ENCODE measurements at regions not wholly inside any gene's neighbourhood (a gene's known extent, or its start where the extent isn't known, plus 50 kb on each side); places are given as distances from the start of the nearest gene placed in this dataset.
"Not testable (repeated sequence)": the region's sequence is repeated elsewhere in the genome, so short reads cannot be mapped to it uniquely, and the experiment has no call there.

GRCh38 chr12:80045594-80045993, 53.7 kb upstream of the OTOGL start:
- no peak for DNase-seq (ENCODE audit: low spot score)

- peak; percentile 87 for DNase-seq (ENCODE audit: low spot score)
These were observed 54.7 kb upstream of the OTOGL start for GRCh38 chr12:80044694-80045046.

GRCh38 chr12:80041692-80042091, 57.6 kb upstream of the OTOGL start:
- peak; percentile 9 for DNase-seq (ENCODE audit: low spot score)

GRCh38 chr12:80041071-80041470, 58.3 kb upstream of the OTOGL start:
- no peak for DNase-seq (ENCODE audit: low spot score)

- DNase-seq (ENCODE audit: low spot score): peak; percentile 27
These were observed 59.1 kb upstream of the OTOGL start for GRCh38 chr12:80040075-80040738.

GRCh38 chr12:80038062-80038560, 61.2 kb upstream of the OTOGL start:
- DNase-seq (ENCODE audit: low spot score): no peak

GRCh38 chr12:80033448-80033847, 65.9 kb upstream of the OTOGL start:
- DNase-seq (ENCODE audit: low spot score): peak; percentile 45

- DNase-seq (ENCODE audit: low spot score): no peak
These were observed 66.4 kb upstream of the OTOGL start for GRCh38 chr12:80032946-80033345.

GRCh38 chr12:80031229-80031628, 68.1 kb upstream of the OTOGL start:
- DNase-seq (ENCODE audit: low spot score): no peak

GRCh38 chr12:80025638-80026037, 73.7 kb upstream of the OTOGL start:
- no peak for DNase-seq (ENCODE audit: low spot score)

- no peak for DNase-seq (ENCODE audit: low spot score)
These were observed 79.6 kb upstream of the OTOGL start for GRCh38 chr12:80019691-80020090.

GRCh38 chr12:80018119-80018518, 81.2 kb upstream of the OTOGL start:
- DNase-seq (ENCODE audit: low spot score): no peak

- DNase-seq (ENCODE audit: low spot score): no peak
These were observed 82.0 kb upstream of the OTOGL start for GRCh38 chr12:80017261-80017870.

- DNase-seq (ENCODE audit: low spot score): no peak
These were observed 81.8 kb upstream of the PPP1R12A start for GRCh38 chr12:80016684-80017083.

- no peak for DNase-seq (ENCODE audit: low spot score)
These were observed 80.8 kb upstream of the PPP1R12A start for GRCh38 chr12:80015660-80016059.

GRCh38 chr12:80003744-80004143, 68.8 kb upstream of the PPP1R12A start:
- DNase-seq (ENCODE audit: low spot score): not testable (repeated sequence)

- no peak for DNase-seq (ENCODE audit: low spot score)
These were observed 66.7 kb upstream of the PPP1R12A start for GRCh38 chr12:80001562-80001961.

- DNase-seq (ENCODE audit: low spot score): no peak
These were observed 65.9 kb upstream of the PPP1R12A start for GRCh38 chr12:80000831-80001230.

- DNase-seq (ENCODE audit: low spot score): no peak
These were observed 63.7 kb upstream of the PPP1R12A start for GRCh38 chr12:79998554-79998953.

GRCh38 chr12:79997096-79997791, 62.3 kb upstream of the PPP1R12A start:
- no peak for DNase-seq (ENCODE audit: low spot score)

GRCh38 chr12:79995385-79996084, 60.6 kb upstream of the PPP1R12A start:
- DNase-seq (ENCODE audit: low spot score): not testable (repeated sequence)

GRCh38 chr12:79993106-79993862, 58.4 kb upstream of the PPP1R12A start:
- no peak for DNase-seq (ENCODE audit: low spot score)
